ENCODE measurements at regions not wholly inside any gene's neighbourhood (a gene's known extent, or its start where the extent isn't known, plus 50 kb on each side); places are given as distances from the start of the nearest gene placed in this dataset.

GRCh38 chr1:94595658-94596057 is 54.1 kb upstream of the F3 start:
- Histone ChIP-seq H2BK5ac (ENCODE audit: low read depth, low read length, poor library complexity) (no peak overlapping the region), H2BK120ac (ENCODE audit: insufficient read depth, low read length, poor library complexity) (no peak overlapping the region), H3K14ac (ENCODE audit: low read length) (no peak overlapping the region), H3K79me1 (ENCODE audit: low read length) (peaks cover 9% of the 10 kb centered on the region), H3K27me3 (ENCODE audit: insufficient read depth, low read length) (no peaks in the 10 kb centered on the region), H4K12ac (ENCODE audit: low read depth, low read length) (no peak overlapping the region), H3K23ac (ENCODE audit: low read length) (no peak overlapping the region), H2BK12ac (ENCODE audit: low read length) (no peak overlapping the region), H3K9me3 (ENCODE audit: insufficient read depth, low read depth, low read length) (no peaks in the 10 kb centered on the region), H3K4me3 (ENCODE audit: low read depth, low read length) (no peak overlapping the region), H3K4me2 (ENCODE audit: low read length) (no peak overlapping the region), H3K18ac (ENCODE audit: low read length) (no peak overlapping the region), H3K27ac (ENCODE audit: low read depth, low read length) (no peak overlapping the region), H3K4me1 (ENCODE audit: control insufficient read depth in 1 of 2, insufficient read depth in 2 of 2, low read length in 2 of 2) (peaks cover 10 to 23% of the 10 kb centered on the region in 2 experiments), H3K79me2 (ENCODE audit: control insufficient read depth, insufficient read depth, low read length, poor library complexity) (no peaks in the 10 kb centered on the region), H2AFZ (ENCODE audit: insufficient read depth, low read length, poor library complexity) (no peak overlapping the region), H3K4ac (ENCODE audit: low read depth, low read length) (no peak overlapping the region), H2AK5ac (ENCODE audit: low read length) (no peak overlapping the region), H3K36me3 (ENCODE audit: control insufficient read depth in 1 of 2, insufficient read depth in 2 of 2, low read length in 2 of 2) (no peaks in the 10 kb centered on the region), H4K91ac (ENCODE audit: low read depth, low read length) (no peak overlapping the region), H4K8ac (ENCODE audit: low read depth, low read length) (no peak overlapping the region), H3K9ac (ENCODE audit: low read length) (no peak overlapping the region)
- no peak for DNase-seq
- no CpG with 5 or more reads among the region's 5 CpGs for WGBS (ENCODE audit: extremely low coverage, insufficient coverage, insufficient read length)

- Histone ChIP-seq H3K36me3 (ENCODE audit: control insufficient read depth in 1 of 2, insufficient read depth in 2 of 2, low read length in 2 of 2) (no peaks in the 10 kb centered on the region), H3K14ac (ENCODE audit: low read length) (no peak overlapping the region), H2AK5ac (ENCODE audit: low read length) (no peak overlapping the region), H2BK12ac (ENCODE audit: low read length) (no peak overlapping the region), H3K9me3 (ENCODE audit: insufficient read depth, low read depth, low read length) (no peaks in the 10 kb centered on the region), H3K27ac (ENCODE audit: low read depth, low read length) (no peak overlapping the region), H3K4me2 (ENCODE audit: low read length) (no peak overlapping the region), H2AFZ (ENCODE audit: insufficient read depth, low read length, poor library complexity) (no peak overlapping the region), H3K9ac (ENCODE audit: low read length) (no peak overlapping the region), H3K79me1 (ENCODE audit: low read length) (peaks cover 10% of the 10 kb centered on the region), H2BK5ac (ENCODE audit: low read depth, low read length, poor library complexity) (no peak overlapping the region), H3K27me3 (ENCODE audit: insufficient read depth, low read length) (no peaks in the 10 kb centered on the region), H3K4ac (ENCODE audit: low read depth, low read length) (no peak overlapping the region), H3K4me1 (ENCODE audit: control insufficient read depth in 1 of 2, insufficient read depth in 2 of 2, low read length in 2 of 2) (peaks cover 15 to 25% of the 10 kb centered on the region in 2 experiments), H4K8ac (ENCODE audit: low read depth, low read length) (no peak overlapping the region), H2BK120ac (ENCODE audit: insufficient read depth, low read length, poor library complexity) (no peak overlapping the region), H3K79me2 (ENCODE audit: control insufficient read depth, insufficient read depth, low read length, poor library complexity) (no peaks in the 10 kb centered on the region), H3K18ac (ENCODE audit: low read length) (no peak overlapping the region), H3K4me3 (ENCODE audit: low read depth, low read length) (no peak overlapping the region), H4K91ac (ENCODE audit: low read depth, low read length) (no peak overlapping the region), H3K23ac (ENCODE audit: low read length) (no peak overlapping the region), H4K12ac (ENCODE audit: low read depth, low read length) (no peak overlapping the region)
- WGBS (ENCODE audit: extremely low coverage, insufficient coverage, insufficient read length) = no CpG with 5 or more reads among the region's 8 CpGs
- DNase-seq = no peak
Observed at GRCh38 chr1:94593611-94594010, 52.1 kb upstream of the F3 start.

- Histone ChIP-seq H2AFZ (ENCODE audit: insufficient read depth, low read length, poor library complexity) (no peak overlapping the region), H3K14ac (ENCODE audit: low read length) (no peak overlapping the region), H4K8ac (ENCODE audit: low read depth, low read length) (no peak overlapping the region), H3K4me2 (ENCODE audit: low read length) (no peak overlapping the region), H3K18ac (ENCODE audit: low read length) (no peak overlapping the region), H3K27ac (ENCODE audit: low read depth, low read length) (no peak overlapping the region), H3K4me1 (ENCODE audit: control insufficient read depth in 1 of 2, insufficient read depth in 2 of 2, low read length in 2 of 2) (peaks cover 15 to 23% of the 10 kb centered on the region in 2 experiments), H4K91ac (ENCODE audit: low read depth, low read length) (no peak overlapping the region), H3K79me1 (ENCODE audit: low read length) (peaks cover 10% of the 10 kb centered on the region), H3K23ac (ENCODE audit: low read length) (no peak overlapping the region), H2AK5ac (ENCODE audit: low read length) (no peak overlapping the region), H3K4me3 (ENCODE audit: low read depth, low read length) (no peak overlapping the region), H2BK12ac (ENCODE audit: low read length) (no peak overlapping the region), H3K27me3 (ENCODE audit: insufficient read depth, low read length) (no peaks in the 10 kb centered on the region), H3K9ac (ENCODE audit: low read length) (no peak overlapping the region), H2BK5ac (ENCODE audit: low read depth, low read length, poor library complexity) (no peak overlapping the region), H3K36me3 (ENCODE audit: control insufficient read depth in 1 of 2, insufficient read depth in 2 of 2, low read length in 2 of 2) (no peaks in the 10 kb centered on the region), H3K4ac (ENCODE audit: low read depth, low read length) (no peak overlapping the region), H4K12ac (ENCODE audit: low read depth, low read length) (no peak overlapping the region), H3K79me2 (ENCODE audit: control insufficient read depth, insufficient read depth, low read length, poor library complexity) (no peaks in the 10 kb centered on the region), H2BK120ac (ENCODE audit: insufficient read depth, low read length, poor library complexity) (no peak overlapping the region), H3K9me3 (ENCODE audit: insufficient read depth, low read depth, low read length) (no peaks in the 10 kb centered on the region)
- WGBS (ENCODE audit: extremely low coverage, insufficient coverage, insufficient read length) = no CpG with 5 or more reads among the region's 2 CpGs
- DNase-seq = no peak
Observed at GRCh38 chr1:94592571-94592920, 51.0 kb upstream of the F3 start.

DNA sequence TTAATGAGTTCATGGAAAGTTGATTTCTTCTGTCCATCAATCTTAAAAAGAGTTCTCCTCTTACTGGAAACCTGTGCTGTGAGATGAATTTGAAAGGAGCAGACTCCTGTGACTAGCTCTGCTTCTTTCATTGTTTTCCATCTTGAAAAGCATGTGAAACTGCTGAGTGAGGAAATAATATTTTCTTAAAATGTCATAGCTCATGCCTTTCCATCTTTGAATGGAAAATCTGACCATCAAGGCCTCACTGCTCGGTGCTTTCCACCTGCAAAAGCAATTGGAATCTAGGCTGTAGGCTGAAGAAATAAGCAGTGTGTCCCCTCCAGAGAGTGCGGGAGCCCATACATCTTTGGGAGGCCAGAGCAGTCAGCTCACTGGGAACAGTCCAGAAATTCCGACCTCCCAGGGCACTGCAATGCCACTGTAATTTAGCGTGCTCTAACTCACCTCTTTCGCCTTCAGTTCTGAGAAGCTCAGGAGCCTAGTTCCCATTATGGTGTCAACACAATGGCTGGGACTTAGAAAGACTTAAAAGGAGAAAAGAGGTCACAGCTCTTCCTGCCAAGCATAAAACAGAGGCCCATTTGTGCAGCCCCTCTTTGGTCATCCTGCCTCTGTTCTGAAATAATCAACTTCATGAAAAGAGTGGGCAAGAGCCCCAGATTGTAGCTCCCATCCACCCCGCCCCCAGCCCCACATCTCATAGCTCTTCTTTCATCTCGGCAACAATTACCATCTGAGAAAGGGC is 50.4 kb upstream of the F3 start:
- Histone ChIP-seq H3K9me3 (ENCODE audit: insufficient read depth, low read depth, low read length) (no peaks in the 10 kb centered on the region), H3K9ac (ENCODE audit: low read length) (no peak overlapping the region), H2BK120ac (ENCODE audit: insufficient read depth, low read length, poor library complexity) (peak overlapping the region; percentile 47), H3K23ac (ENCODE audit: low read length) (no peak overlapping the region), H3K36me3 (ENCODE audit: control insufficient read depth in 1 of 2, insufficient read depth in 2 of 2, low read length in 2 of 2) (no peaks in the 10 kb centered on the region), H3K27me3 (ENCODE audit: insufficient read depth, low read length) (no peaks in the 10 kb centered on the region), H3K4me3 (ENCODE audit: low read depth, low read length) (no peak overlapping the region), H3K27ac (ENCODE audit: low read depth, low read length) (no peak overlapping the region), H4K91ac (ENCODE audit: low read depth, low read length) (peak overlapping the region; percentile 45), H3K4ac (ENCODE audit: low read depth, low read length) (no peak overlapping the region), H3K14ac (ENCODE audit: low read length) (peak overlapping the region; percentile 42), H3K79me2 (ENCODE audit: control insufficient read depth, insufficient read depth, low read length, poor library complexity) (no peaks in the 10 kb centered on the region), H3K18ac (ENCODE audit: low read length) (no peak overlapping the region), H3K4me2 (ENCODE audit: low read length) (no peak overlapping the region), H2BK5ac (ENCODE audit: low read depth, low read length, poor library complexity) (no peak overlapping the region), H4K12ac (ENCODE audit: low read depth, low read length) (no peak overlapping the region), H2BK12ac (ENCODE audit: low read length) (peak overlapping the region; percentile 12), H3K79me1 (ENCODE audit: low read length) (peaks cover 10% of the 10 kb centered on the region), H4K8ac (ENCODE audit: low read depth, low read length) (peak overlapping the region; percentile 3), H3K4me1 (ENCODE audit: control insufficient read depth in 1 of 2, insufficient read depth in 2 of 2, low read length in 2 of 2) (peaks cover 15 to 21% of the 10 kb centered on the region in 2 experiments), H2AK5ac (ENCODE audit: low read length) (no peak overlapping the region), H2AFZ (ENCODE audit: insufficient read depth, low read length, poor library complexity) (no peak overlapping the region)
- WGBS (ENCODE audit: extremely low coverage, insufficient coverage, insufficient read length) = no CpG with 5 or more reads among the region's 7 CpGs
- no peak for DNase-seq
